ENCODE measurements at regions not wholly inside any gene's neighbourhood (a gene's known extent, or its start where the extent isn't known, plus 50 kb on each side); places are given as distances from the start of the nearest gene placed in this dataset.

DNA sequence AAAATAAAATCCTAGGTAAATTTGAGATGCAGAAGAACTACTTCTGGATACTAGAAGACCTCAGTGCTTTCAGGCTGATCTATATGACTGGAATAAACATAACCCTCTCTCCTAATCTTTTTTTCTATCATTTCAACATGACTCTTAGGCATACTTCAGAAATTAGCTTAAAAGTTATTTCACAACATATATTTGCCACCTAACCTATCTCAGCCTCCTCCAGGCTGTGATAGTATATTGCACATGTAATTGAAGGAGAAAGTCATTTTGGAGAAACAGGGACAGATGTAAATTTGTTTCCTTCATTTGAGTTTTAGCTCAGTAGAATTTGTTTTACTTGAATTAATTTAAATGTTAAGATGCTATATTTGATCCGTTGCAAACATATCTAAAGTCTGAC lies 1932.3 kb upstream of the CDH6 start:
- no peak for DNase-seq (ENCODE audit: low read depth)
- no peak overlapping the region for H3K4me3 ChIP-seq (ENCODE audit: low read depth, low read length)
- TF ChIP-seq POLR2A (IDR thresholded peaks at IDR 0.05; ENCODE audit: extremely low read depth, insufficient read length) (no peak), MYC (IDR thresholded peaks at IDR 0.05; ENCODE audit: low read depth, low read length) (no peak)
- TF ChIP-seq, protein P1, sequence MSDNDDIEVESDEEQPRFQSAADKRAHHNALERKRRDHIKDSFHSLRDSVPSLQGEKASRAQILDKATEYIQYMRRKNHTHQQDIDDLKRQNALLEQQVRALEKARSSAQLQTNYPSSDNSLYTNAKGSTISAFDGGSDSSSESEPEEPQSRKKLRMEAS (IDR thresholded peaks at IDR 0.05; ENCODE audit: low read depth, low read length): no peak
- TF ChIP-seq, protein P2, sequence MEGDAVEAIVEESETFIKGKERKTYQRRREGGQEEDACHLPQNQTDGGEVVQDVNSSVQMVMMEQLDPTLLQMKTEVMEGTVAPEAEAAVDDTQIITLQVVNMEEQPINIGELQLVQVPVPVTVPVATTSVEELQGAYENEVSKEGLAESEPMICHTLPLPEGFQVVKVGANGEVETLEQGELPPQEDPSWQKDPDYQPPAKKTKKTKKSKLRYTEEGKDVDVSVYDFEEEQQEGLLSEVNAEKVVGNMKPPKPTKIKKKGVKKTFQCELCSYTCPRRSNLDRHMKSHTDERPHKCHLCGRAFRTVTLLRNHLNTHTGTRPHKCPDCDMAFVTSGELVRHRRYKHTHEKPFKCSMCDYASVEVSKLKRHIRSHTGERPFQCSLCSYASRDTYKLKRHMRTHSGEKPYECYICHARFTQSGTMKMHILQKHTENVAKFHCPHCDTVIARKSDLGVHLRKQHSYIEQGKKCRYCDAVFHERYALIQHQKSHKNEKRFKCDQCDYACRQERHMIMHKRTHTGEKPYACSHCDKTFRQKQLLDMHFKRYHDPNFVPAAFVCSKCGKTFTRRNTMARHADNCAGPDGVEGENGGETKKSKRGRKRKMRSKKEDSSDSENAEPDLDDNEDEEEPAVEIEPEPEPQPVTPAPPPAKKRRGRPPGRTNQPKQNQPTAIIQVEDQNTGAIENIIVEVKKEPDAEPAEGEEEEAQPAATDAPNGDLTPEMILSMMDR (IDR thresholded peaks at IDR 0.05; ENCODE audit: low read depth, low read length): no peak

DNA sequence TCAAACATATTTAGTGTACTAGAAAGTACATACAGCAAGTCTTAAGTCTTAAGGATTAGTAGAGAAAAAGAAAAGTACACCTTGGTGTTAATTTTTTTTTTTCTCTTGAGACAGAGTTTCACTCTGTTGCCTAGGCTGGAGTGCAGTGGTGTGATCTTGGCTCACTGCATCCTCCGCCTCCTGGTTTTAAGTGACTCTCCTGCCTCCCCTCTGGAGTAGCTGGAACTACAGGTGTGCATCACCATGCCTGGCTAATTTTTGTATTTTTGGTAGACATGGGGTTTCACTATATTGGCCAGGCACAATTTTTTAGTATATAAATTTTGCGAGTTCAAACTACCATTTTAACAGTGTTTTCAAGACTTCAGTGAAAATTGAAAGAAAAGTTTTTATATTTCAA lies 1941.1 kb upstream of the CDH6 start:
- DNase-seq (ENCODE audit: low read depth): no peak
- TF ChIP-seq, protein P1 (IDR thresholded peaks at IDR 0.05; ENCODE audit: low read depth, low read length): no peak
- TF ChIP-seq POLR2A (IDR thresholded peaks at IDR 0.05; ENCODE audit: extremely low read depth, insufficient read length) (no peak), MYC (IDR thresholded peaks at IDR 0.05; ENCODE audit: low read depth, low read length) (no peak)
- TF ChIP-seq, protein P2 (IDR thresholded peaks at IDR 0.05; ENCODE audit: low read depth, low read length): no peak
- H3K4me3 ChIP-seq (ENCODE audit: low read depth, low read length): no peak overlapping the region

DNA sequence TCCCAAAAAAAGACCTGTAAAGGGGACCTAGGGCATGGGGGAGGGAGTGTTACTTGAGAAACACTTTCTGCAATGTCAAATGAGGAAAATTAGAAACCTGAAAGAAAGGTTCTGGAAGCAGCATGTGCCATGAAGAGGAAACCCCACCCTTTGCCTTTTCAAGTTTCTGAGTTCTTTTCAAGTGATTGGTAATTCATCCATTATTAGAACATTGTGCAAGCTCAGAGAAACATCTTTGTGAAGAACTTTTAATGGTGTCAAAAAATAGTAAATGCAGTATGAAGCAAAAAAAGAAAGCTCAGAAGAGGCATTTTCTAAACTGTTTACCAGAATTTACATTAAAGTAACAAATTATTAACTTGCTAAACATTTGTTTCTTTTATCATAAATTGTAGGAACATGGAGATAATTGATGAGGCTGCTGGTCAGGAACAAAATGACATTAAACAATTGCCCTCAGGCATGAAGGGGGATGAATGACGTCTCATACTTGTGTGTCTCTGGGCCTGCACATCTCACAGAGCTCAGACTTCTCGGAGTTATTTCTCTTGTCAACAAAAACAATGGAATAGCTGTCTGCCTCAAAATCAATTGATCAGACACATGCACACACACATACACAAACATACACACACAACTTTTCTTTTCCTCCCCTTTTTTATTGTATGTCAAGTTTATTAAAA lies 1946.0 kb upstream of the CDH6 start:
- no peak overlapping the region for H3K4me3 ChIP-seq (ENCODE audit: low read depth, low read length)
- TF ChIP-seq, protein P2 (IDR thresholded peaks at IDR 0.05; ENCODE audit: low read depth, low read length): no peak
- no peak for TF ChIP-seq POLR2A (IDR thresholded peaks at IDR 0.05; ENCODE audit: extremely low read depth, insufficient read length)
- TF ChIP-seq MYC (IDR thresholded peaks at IDR 0.05; ENCODE audit: low read depth, low read length): no peak
- TF ChIP-seq, protein P1 (IDR thresholded peaks at IDR 0.05; ENCODE audit: low read depth, low read length): no peak
- no peak for DNase-seq (ENCODE audit: low read depth)

DNA sequence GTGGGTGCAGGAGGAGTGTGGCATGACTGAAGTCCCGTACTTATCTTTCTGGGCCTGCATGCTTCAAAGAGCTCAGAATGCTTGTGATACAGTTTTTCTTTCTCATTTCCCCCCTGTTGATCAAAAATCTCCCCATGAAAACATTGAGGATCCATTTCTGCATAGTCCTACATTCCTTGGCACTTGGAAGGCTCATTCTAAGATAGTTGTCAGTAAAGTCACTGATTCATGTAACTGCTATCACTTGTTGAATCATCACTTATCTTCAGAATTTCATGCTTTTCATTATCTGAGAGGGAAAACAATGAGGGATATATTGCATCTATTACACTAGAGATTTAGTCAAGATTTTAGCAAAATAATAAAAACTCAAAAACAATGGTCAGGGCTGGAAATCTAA lies 1953.1 kb upstream of the CDH6 start:
- TF ChIP-seq, protein P2 (IDR thresholded peaks at IDR 0.05; ENCODE audit: low read depth, low read length): no peak
- TF ChIP-seq, protein P1 (IDR thresholded peaks at IDR 0.05; ENCODE audit: low read depth, low read length): no peak
- TF ChIP-seq POLR2A (IDR thresholded peaks at IDR 0.05; ENCODE audit: extremely low read depth, insufficient read length): no peak
- no peak for TF ChIP-seq MYC (IDR thresholded peaks at IDR 0.05; ENCODE audit: low read depth, low read length)
- DNase-seq (ENCODE audit: low read depth): no peak
- H3K4me3 ChIP-seq (ENCODE audit: low read depth, low read length): no peak overlapping the region

DNA sequence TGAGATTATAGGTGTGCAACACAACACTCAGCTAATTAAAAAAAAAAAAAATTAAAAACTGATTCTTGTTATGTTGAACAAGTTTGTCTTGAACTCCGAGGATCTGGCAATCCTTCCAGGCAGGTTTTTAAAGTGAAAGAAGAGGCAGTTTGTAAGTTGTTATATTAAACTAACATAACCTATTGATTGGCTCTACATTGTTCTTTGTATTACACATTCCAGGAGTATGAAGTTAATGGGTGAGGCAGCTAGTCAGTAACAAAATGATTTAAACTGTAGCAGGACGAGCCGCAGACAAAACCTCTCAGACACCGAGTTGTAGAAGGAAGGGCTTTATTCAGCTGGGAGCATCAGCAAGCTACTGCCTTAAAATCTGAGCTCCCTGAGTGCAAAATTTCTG lies 1953.9 kb upstream of the CDH6 start:
- TF ChIP-seq, protein P2 (IDR thresholded peaks at IDR 0.05; ENCODE audit: low read depth, low read length): no peak
- TF ChIP-seq POLR2A (IDR thresholded peaks at IDR 0.05; ENCODE audit: extremely low read depth, insufficient read length) (no peak), MYC (IDR thresholded peaks at IDR 0.05; ENCODE audit: low read depth, low read length) (no peak)
- TF ChIP-seq, protein P1 (IDR thresholded peaks at IDR 0.05; ENCODE audit: low read depth, low read length): no peak
- no peak overlapping the region for H3K4me3 ChIP-seq (ENCODE audit: low read depth, low read length)
- DNase-seq (ENCODE audit: low read depth): no peak
